DMS114 treated with DMSO at 0.1 percent for 48 hours (cell line): ENCODE measurements at regions not wholly inside any gene's neighbourhood (a gene's known extent, or its start where the extent isn't known, plus 50 kb on each side); places are given as distances from the start of the nearest gene placed in this dataset.

ENCODE experiments used
- DNase-seq: peaks from one replicate; lab custom pipeline; 2025; ENCODE audit not compliant: unreplicated experiment; lab: John Stamatoyannopoulos, UW

- no peak for DNase-seq
Observed at GRCh38 chr14:56498112-56498511, 81.5 kb upstream of the TMEM260 start.

GRCh38 chr14:56501909-56502530, 77.6 kb upstream of the TMEM260 start:
- no peak for DNase-seq

GRCh38 chr14:56505361-56505760, 74.2 kb upstream of the TMEM260 start:
- no peak for DNase-seq

- DNase-seq = no peak
Observed at GRCh38 chr14:56512521-56512920, 67.1 kb upstream of the TMEM260 start.

- DNase-seq = no peak
Observed at GRCh38 chr14:56514663-56515371, 64.8 kb upstream of the TMEM260 start.

- no peak for DNase-seq
Observed at GRCh38 chr14:56515739-56516138, 63.9 kb upstream of the TMEM260 start.

GRCh38 chr14:56522403-56522802, 57.2 kb upstream of the TMEM260 start:
- DNase-seq = no peak

- no peak for DNase-seq
Observed at GRCh38 chr14:56524971-56525677, 54.5 kb upstream of the TMEM260 start.

- DNase-seq = no peak
Observed at GRCh38 chr14:56528927-56529326, 50.7 kb upstream of the TMEM260 start.
